ENCODE measurements at regions not wholly inside any gene's neighbourhood (a gene's known extent, or its start where the extent isn't known, plus 50 kb on each side); places are given as distances from the start of the nearest gene placed in this dataset.

- H3K4me1 Mint-ChIP-seq: no peaks in the 10 kb centered on the region
- H3K36me3 Mint-ChIP-seq (ENCODE audit: low read depth): no peaks in the 10 kb centered on the region
- intact Hi-C loops (cut with micrococcal nuclease): no loop called here
- no peak overlapping the region for H3K27ac Mint-ChIP-seq
- DNase-seq: no peak
- no peaks in the 10 kb centered on the region for H3K9me3 Mint-ChIP-seq
- H3K4me3 Mint-ChIP-seq: no peak overlapping the region
- no peaks in the 10 kb centered on the region for H3K27me3 Mint-ChIP-seq
Observed at GRCh38 chr7:119344466-119344865, 928.5 kb upstream of the KCND2 start.

GRCh38 chr7:119348491-119348890 lies 924.5 kb upstream of the KCND2 start:
- H3K27me3 Mint-ChIP-seq: no peaks in the 10 kb centered on the region
- no peaks in the 10 kb centered on the region for H3K4me1 Mint-ChIP-seq
- no peak overlapping the region for H3K4me3 Mint-ChIP-seq
- DNase-seq: no peak
- intact Hi-C loops (cut with micrococcal nuclease): no loop called here
- no peaks in the 10 kb centered on the region for H3K9me3 Mint-ChIP-seq
- H3K27ac Mint-ChIP-seq: no peak overlapping the region
- H3K36me3 Mint-ChIP-seq (ENCODE audit: low read depth): no peaks in the 10 kb centered on the region

DNA sequence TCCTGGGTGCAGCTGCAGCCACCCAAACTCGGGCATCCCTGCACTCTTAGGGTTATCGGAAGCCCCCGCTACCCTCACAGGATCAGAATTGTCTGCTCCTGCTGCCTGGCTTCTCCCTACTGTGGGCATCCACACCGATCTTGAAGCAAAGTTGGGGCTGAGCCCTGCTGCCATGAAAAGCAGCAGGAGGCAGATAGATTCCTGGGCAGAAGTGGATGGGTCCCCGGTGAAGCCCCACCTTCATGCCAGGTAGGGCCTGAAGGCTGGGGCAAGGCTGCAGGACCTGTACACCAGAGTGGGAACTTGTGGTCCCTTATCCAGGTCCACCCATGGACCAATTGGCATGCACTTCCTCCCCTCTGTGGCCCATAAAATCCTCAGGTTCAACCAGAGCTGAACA lies 922.6 kb upstream of the KCND2 start:
- no peak overlapping the region for H3K4me3 Mint-ChIP-seq
- H3K36me3 Mint-ChIP-seq (ENCODE audit: low read depth): no peaks in the 10 kb centered on the region
- no peak overlapping the region for H3K27ac Mint-ChIP-seq
- no peaks in the 10 kb centered on the region for H3K27me3 Mint-ChIP-seq
- H3K9me3 Mint-ChIP-seq: no peaks in the 10 kb centered on the region
- DNase-seq: no peak
- intact Hi-C loops (cut with micrococcal nuclease): no loop called here
- no peaks in the 10 kb centered on the region for H3K4me1 Mint-ChIP-seq

- Mint-ChIP-seq H3K4me1 (no peaks in the 10 kb centered on the region), H3K27me3 (no peaks in the 10 kb centered on the region), H3K27ac (no peak overlapping the region), H3K36me3 (ENCODE audit: low read depth) (no peaks in the 10 kb centered on the region), H3K4me3 (no peak overlapping the region), H3K9me3 (no peaks in the 10 kb centered on the region)
- intact Hi-C loops (cut with micrococcal nuclease): no loop called here
- DNase-seq: no peak
Observed at GRCh38 chr7:119351320-119351719, 921.7 kb upstream of the KCND2 start.

DNA sequence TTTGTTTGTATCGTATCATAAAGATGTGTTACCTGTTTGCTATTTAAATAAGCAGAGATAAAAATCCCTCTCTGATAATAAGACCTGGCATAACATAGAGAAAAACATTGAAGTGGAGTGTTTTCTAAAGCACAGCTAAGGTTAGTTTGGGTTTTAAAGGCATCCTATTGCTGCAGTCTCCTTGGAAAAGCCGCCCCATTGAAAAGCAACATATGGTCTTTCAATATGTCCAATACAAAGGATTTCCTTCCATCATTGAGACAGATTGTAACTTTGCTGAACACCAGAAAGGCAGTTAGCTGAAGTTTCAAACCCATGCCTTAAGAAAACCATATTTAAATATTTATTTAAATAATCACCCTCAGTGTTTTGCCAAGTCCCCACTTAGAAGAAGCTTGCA lies 898.5 kb upstream of the KCND2 start:
- Mint-ChIP-seq H3K4me3 (no peak overlapping the region), H3K27me3 (no peaks in the 10 kb centered on the region), H3K27ac (no peak overlapping the region), H3K9me3 (no peaks in the 10 kb centered on the region), H3K4me1 (no peaks in the 10 kb centered on the region), H3K36me3 (ENCODE audit: low read depth) (no peaks in the 10 kb centered on the region)
- no peak for DNase-seq
- intact Hi-C loops (cut with micrococcal nuclease): no loop called here

GRCh38 chr7:119377861-119378260 lies 895.1 kb upstream of the KCND2 start:
- DNase-seq: no peak
- Mint-ChIP-seq H3K36me3 (ENCODE audit: low read depth) (no peaks in the 10 kb centered on the region), H3K27me3 (no peaks in the 10 kb centered on the region), H3K27ac (no peak overlapping the region), H3K4me3 (no peak overlapping the region), H3K4me1 (no peaks in the 10 kb centered on the region), H3K9me3 (no peaks in the 10 kb centered on the region)
- intact Hi-C loops (cut with micrococcal nuclease): no loop called here

GRCh38 chr7:119382726-119383125 lies 890.2 kb upstream of the KCND2 start:
- no peak for DNase-seq
- H3K36me3 Mint-ChIP-seq (ENCODE audit: low read depth): no peaks in the 10 kb centered on the region
- intact Hi-C loops (cut with micrococcal nuclease): no loop called here
- H3K4me1 Mint-ChIP-seq: no peaks in the 10 kb centered on the region
- no peak overlapping the region for H3K4me3 Mint-ChIP-seq
- no peaks in the 10 kb centered on the region for H3K9me3 Mint-ChIP-seq
- H3K27me3 Mint-ChIP-seq: no peaks in the 10 kb centered on the region
- H3K27ac Mint-ChIP-seq: no peak overlapping the region

- intact Hi-C loops (cut with micrococcal nuclease): no loop called here
- no peaks in the 10 kb centered on the region for H3K9me3 Mint-ChIP-seq
- no peaks in the 10 kb centered on the region for H3K4me1 Mint-ChIP-seq
- H3K27ac Mint-ChIP-seq: no peak overlapping the region
- DNase-seq: no peak
- H3K27me3 Mint-ChIP-seq: no peaks in the 10 kb centered on the region
- no peaks in the 10 kb centered on the region for H3K36me3 Mint-ChIP-seq (ENCODE audit: low read depth)
- H3K4me3 Mint-ChIP-seq: no peak overlapping the region
Observed at GRCh38 chr7:119395024-119395423, 878.0 kb upstream of the KCND2 start.

DNA sequence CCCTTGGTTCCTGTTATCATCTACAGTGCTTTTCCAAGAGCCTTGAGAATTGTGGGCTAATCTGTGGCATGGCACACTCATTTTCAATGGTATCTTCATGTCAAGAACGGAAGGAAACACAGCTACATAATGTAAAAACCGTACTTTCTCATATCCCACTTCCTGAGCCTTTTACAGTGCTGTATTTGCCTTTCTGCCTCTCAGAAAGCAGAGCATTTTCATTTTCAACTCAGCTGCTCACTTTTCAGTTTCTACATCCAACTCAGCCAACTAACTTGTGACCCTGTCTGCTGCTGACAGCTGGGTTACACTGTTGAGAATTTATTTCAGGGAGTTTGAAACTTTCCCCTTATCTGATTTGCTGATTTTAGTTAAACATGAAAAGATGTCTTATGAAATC lies 875.8 kb upstream of the KCND2 start:
- intact Hi-C loops (cut with micrococcal nuclease): no loop called here
- Mint-ChIP-seq H3K36me3 (ENCODE audit: low read depth) (no peaks in the 10 kb centered on the region), H3K4me1 (no peaks in the 10 kb centered on the region), H3K9me3 (no peaks in the 10 kb centered on the region), H3K27me3 (no peaks in the 10 kb centered on the region), H3K4me3 (no peak overlapping the region), H3K27ac (no peak overlapping the region)
- DNase-seq: no peak

DNA sequence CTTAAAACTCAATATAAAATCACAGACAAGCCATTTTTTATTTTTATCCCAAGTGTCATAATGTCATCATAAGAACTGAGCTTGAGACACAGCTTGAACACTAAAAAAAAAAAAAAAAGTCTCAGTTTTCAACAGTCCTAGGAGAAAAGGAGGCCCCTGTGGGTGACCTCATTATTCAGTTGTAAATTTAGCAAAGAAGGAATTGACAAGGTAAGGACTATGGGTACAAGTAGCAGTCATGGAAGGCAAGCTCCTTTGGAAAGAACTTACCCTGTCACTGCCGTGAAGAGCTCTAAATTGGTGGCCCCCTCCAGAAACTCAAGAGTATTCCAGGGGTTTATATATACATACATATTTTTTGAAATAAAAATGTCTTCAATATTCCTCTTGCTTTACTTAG lies 864.4 kb upstream of the KCND2 start:
- no peak overlapping the region for H3K4me3 Mint-ChIP-seq
- no peaks in the 10 kb centered on the region for H3K27me3 Mint-ChIP-seq
- H3K27ac Mint-ChIP-seq: no peak overlapping the region
- intact Hi-C loops (cut with micrococcal nuclease): no loop called here
- H3K36me3 Mint-ChIP-seq (ENCODE audit: low read depth): no peaks in the 10 kb centered on the region
- H3K4me1 Mint-ChIP-seq: no peaks in the 10 kb centered on the region
- H3K9me3 Mint-ChIP-seq: no peaks in the 10 kb centered on the region
- DNase-seq: no peak

DNA sequence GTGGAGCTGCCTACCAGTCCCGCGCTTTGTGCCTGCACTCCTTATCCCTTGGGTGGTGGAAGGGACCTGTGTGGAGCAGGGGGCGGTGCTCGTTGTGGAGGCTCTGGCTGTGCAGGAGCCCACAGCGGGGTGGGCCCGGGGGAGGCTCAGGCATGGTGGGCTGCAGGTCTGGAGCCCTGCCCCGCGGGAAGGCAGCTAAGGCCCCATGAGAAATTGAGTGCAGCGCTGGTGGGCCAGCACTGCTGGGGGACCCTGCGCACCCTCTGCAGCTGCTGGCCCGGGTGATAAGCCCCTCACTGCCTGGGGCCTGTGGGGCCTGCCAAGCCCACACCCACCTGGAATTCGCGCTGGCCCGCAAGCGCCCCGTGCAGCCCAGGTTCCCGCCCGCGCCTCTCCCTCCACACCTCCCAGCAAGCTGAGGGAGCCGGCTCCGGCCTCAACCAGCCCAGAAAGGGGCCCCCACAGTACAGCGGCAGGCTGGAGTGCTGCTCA lies 859.6 kb upstream of the KCND2 start:
- Mint-ChIP-seq H3K27me3 (no peaks in the 10 kb centered on the region), H3K9me3 (no peaks in the 10 kb centered on the region), H3K4me3 (no peak overlapping the region), H3K36me3 (ENCODE audit: low read depth) (no peaks in the 10 kb centered on the region), H3K4me1 (no peaks in the 10 kb centered on the region), H3K27ac (no peak overlapping the region)
- no peak for DNase-seq
- intact Hi-C loops (cut with micrococcal nuclease): no loop called here

DNA sequence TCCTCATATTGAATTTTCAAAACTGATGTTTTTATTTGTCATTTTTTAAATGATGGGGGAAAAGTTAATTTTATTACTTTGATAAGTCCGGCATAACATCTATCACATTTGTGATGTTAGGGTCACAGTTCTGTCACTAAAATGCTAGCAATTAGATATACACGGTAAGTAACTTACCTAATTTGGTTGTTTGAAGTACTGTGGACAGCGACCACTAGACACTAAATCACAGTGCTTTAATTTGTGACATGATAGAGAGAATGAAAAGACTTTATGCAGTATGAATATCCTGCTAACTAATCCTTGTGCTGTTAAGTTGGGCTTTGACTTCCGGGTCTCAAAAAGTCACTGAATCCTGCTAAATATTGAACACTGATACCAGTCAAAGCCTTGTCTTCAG lies 857.3 kb upstream of the KCND2 start:
- H3K4me3 Mint-ChIP-seq: no peak overlapping the region
- no peaks in the 10 kb centered on the region for H3K4me1 Mint-ChIP-seq
- no peak for DNase-seq
- no peak overlapping the region for H3K27ac Mint-ChIP-seq
- H3K36me3 Mint-ChIP-seq (ENCODE audit: low read depth): no peaks in the 10 kb centered on the region
- H3K9me3 Mint-ChIP-seq: no peaks in the 10 kb centered on the region
- no peaks in the 10 kb centered on the region for H3K27me3 Mint-ChIP-seq
- intact Hi-C loops (cut with micrococcal nuclease): no loop called here

DNA sequence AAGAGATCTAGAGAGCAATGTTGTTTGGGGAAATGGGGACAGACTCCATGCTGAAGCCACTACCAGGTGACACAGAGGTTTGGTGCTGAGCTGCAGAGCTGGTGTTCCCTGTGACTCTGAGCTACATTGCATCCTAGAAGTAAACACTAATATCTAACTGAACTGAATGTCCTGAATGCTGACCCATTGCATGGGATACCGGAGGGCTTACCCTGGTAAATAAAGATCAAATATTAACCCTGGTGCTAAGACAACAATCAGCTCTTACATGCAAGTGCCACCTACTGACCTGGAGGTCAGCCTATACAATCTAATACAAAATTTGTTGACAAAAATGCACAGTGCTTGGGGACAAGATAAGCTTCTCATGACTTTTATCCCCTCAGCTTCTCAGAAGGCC lies 851.3 kb upstream of the KCND2 start:
- Mint-ChIP-seq H3K4me3 (no peak overlapping the region), H3K9me3 (no peaks in the 10 kb centered on the region), H3K4me1 (no peaks in the 10 kb centered on the region), H3K36me3 (ENCODE audit: low read depth) (no peaks in the 10 kb centered on the region), H3K27ac (no peak overlapping the region), H3K27me3 (no peaks in the 10 kb centered on the region)
- intact Hi-C loops (cut with micrococcal nuclease): no loop called here
- DNase-seq: no peak

- Mint-ChIP-seq H3K27me3 (no peaks in the 10 kb centered on the region), H3K9me3 (peaks cover 9% of the 10 kb centered on the region), H3K27ac (no peak overlapping the region), H3K36me3 (ENCODE audit: low read depth) (no peaks in the 10 kb centered on the region), H3K4me3 (no peak overlapping the region), H3K4me1 (peaks cover 1% of the 10 kb centered on the region)
- DNase-seq: no peak
- intact Hi-C loops (cut with micrococcal nuclease): no loop called here
Observed at GRCh38 chr7:119436882-119437281, 836.1 kb upstream of the KCND2 start.

DNA sequence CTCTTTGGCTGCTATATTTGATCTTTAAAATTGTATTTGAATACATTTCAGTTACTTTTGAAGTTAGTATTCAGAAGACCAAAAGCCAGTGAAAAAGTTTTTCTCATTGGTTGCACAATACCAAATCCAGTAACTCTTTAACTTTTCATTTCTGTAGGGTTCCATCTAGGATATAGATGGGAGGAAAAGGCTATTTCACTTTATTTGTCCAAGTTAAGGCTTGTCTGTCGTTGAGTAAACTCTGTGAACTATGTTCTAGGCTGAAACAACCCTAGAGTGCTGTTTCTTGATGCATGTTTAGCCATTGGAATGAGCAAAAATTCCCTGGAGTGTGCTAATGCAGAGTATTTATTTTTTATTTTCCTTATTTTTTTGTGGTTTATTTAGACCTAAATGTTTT lies 834.7 kb upstream of the KCND2 start:
- intact Hi-C loops (cut with micrococcal nuclease): no loop called here
- Mint-ChIP-seq H3K36me3 (ENCODE audit: low read depth) (no peaks in the 10 kb centered on the region), H3K27me3 (no peaks in the 10 kb centered on the region), H3K4me3 (no peak overlapping the region), H3K9me3 (peaks cover 9% of the 10 kb centered on the region), H3K27ac (no peak overlapping the region), H3K4me1 (peaks cover 1% of the 10 kb centered on the region)
- no peak for DNase-seq
